CD4-positive, alpha-beta T cell treated with Interleukin-10 for 1 hour (primary cell): ENCODE measurements at regions not wholly inside any gene's neighbourhood (a gene's known extent, or its start where the extent isn't known, plus 50 kb on each side); places are given as distances from the start of the nearest gene placed in this dataset.

Experiments
- DNase-seq: peaks from one replicate; pipeline ENCODE4 v3.0.0-alpha.2; 2020

DNA sequence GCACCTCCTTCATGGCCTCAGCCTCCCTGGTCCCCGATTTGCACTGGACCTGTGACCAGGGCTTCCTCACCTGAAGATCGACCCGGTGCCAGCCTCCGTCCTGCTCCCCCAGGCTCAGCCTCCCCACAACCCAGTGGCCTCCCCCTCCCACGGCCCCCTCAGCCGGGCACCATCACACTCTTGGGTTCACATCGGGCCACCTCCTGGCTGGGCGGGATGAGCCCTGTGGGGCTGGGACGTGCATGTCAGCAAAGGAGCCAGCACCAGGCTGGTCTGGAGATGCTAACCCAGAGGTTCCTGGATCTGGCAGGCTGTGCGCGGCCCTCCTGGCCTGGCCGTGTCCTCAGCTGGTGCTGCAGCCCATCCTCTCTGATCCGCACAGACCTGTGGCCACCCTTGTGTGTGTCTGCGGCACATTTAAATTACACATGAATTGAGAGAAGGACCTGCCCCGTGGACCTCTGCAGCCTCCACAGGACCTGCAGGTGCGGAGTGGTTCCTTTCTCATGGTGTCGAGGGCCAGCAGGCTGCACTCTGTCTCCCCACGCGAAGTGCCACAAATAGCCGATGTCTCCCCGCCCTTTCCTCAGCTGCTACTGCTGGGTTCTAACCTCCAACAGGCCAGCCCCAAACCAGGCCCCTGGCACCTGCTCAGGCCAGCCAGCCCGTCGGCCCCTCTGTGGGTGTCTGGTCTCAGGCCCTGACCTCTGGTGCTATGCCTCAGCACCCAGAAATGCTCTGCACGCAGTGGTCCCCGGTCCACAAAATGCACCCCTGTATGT is 237.5 kb downstream of the ERMARD start:
- no peak for DNase-seq

DNA sequence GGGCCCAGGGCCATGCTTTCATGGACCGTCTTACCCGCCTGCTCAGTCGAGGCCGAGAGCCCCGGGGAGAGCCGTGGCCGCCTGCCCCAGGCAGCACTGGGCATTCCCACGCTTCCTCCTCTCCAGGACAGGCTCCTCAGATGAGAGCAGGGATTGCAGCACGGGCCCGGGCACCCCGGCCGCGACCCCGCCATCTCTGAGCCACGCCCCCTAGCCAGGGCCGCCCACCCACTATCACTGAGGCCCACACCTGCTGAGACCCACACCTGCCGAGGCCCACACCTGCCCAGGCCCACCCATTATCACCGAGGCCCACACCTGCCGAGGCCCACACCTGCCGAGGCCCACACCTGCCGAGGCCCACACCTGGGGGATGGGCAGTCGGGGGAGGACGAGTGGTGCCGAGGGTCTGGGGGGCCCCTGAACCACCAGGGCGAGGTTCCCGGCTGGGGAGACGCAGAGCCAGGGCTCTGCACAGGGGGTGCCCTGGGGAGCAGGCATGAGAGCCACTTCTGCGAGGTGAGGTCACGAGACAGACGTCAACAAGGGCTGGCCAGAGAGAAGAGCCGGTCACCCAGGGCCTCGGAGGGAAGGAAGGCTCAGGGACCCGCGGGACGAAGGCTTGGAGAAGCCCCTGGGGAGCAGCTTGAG is 235.6 kb downstream of the ERMARD start:
- DNase-seq: no peak

DNA sequence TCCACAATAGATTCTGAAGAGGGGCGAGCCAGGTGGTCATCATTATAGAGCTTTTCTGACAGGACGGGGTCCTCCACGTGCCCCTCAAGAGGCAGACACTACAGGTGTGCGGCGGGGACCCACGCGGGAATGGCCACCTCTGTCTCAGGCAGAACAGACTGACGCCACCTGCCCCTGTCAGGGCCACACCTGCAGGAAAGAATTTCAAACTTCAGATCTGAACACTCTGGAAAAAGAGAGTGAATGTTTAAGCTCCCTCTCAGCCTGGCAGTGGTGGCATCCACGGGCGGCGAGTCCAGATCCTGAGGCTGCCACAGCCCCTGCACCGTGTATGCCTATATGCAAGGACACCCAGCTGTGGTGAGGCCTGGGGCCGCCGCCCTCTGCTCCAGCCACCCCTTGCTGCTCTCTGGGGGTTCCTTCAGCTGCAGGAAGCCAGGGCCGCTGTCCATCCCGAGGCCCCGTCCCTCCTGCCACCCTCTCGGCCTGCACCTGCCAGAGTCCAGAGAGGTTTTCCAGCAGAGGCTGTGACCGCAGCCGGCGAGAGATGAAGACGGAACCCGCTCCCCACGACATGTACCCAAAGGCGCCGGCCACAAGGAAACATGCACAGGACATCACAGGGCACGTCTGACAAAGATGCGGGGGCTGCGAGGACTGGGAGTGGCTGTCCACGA is 234.9 kb downstream of the ERMARD start:
- DNase-seq: no peak

DNA sequence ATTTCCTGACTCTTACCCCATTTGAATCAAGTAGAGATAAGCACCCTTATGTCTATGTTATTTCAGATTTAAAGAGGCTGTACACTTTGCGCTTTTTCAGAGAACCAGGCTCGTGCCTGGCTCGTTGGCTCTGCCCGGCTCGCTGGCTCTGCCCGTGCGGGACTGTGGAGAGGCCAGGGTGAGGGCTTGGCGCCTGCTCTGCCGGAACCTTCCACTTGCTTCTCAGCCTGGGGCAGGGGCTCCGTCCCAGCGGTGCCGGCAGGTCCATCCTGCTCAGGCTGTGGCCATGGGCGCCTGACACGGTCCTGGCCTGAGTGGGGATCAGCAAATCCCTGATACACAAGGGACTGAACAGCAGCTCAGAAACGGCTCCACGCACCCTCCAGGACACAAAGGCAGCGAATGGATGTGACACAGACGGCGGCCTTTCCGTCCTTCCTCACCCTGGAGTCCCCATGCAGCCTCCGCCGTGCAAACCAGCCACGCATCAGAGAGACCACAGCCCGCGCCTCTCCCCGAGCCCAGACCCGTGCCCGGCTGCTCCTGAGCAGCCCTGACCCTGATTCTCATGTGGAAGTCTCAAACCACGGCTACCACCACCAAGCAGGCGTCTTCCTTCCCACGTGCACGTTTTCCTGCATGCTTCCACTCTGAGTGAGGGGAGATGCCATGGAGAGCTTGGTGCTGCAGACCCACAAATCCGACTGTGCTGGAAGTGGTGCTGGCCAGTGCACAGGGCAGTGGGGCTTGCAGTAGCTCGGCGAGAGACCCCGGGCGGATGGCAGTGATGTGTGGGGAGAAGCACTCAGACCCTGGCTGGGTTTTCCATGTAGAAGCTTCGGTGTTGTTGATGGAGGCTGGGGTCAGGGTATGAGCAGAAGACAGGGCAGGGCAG is 233.9 kb downstream of the ERMARD start:
- no peak for DNase-seq

DNA sequence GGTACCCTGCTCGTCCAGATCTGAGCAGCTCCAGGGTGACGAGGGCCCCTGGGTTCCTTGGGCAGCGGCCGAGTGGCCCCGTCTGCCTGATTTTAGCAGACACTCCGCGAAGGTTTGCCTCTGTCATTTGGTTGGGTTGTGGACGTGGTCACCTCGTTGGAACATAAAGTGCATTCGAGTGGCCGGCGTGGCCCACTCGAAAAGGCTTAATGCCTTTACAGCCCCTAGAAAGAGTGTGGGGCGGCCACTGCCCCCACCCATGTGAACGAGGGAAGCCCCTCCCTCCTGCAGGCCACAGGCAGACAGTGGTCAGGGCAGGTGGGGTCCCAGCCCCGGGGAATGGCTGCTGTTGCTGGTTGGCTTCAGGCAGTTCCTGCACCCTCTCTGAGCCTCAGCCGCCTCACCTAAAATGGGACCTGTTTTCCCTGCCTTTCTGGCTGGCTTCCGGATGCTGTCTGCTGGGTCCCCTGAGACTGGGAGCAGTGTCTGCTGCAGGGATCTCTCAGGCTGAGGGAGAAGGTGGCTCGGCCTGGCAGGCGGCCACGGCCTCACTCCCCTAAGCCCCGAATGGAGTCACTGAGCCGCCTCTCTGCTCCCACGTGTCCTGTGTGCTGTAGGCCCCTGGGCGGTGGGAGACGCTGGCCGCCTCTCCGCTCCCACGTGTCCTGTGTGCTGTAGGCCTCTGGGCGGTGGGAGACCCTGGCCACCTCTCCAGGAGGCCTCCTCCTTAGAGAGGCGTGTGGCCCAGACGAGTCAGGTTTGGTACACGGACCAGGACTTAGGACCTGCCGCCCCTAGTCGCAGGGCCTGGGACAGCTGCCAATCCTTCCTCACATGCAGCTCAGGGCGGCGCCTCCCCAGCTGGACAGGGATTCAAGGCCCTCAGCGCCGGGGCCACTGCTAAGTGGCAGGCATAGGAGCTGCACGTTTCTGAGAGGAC is 233.0 kb downstream of the ERMARD start:
- DNase-seq: no peak

DNA sequence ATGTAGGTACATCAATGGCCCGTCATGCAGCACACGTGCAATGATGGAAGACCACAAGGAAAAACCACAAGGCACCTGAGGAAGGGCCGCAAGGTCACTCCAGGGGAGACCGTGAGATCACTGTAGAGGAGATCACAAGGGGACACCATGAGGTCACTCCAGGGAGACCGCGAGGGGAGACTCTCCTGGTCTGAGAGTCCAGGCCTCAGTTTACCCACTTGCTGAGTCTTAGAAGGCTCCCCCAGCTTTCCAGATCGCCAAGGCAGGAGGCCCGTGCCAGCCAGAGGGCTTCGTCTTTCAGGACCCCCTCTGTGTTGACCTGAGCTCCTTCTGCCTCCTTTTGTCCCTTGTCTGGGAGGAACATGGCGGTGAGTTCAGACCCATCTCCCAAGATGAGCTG is 232.2 kb downstream of the ERMARD start:
- no peak for DNase-seq

DNA sequence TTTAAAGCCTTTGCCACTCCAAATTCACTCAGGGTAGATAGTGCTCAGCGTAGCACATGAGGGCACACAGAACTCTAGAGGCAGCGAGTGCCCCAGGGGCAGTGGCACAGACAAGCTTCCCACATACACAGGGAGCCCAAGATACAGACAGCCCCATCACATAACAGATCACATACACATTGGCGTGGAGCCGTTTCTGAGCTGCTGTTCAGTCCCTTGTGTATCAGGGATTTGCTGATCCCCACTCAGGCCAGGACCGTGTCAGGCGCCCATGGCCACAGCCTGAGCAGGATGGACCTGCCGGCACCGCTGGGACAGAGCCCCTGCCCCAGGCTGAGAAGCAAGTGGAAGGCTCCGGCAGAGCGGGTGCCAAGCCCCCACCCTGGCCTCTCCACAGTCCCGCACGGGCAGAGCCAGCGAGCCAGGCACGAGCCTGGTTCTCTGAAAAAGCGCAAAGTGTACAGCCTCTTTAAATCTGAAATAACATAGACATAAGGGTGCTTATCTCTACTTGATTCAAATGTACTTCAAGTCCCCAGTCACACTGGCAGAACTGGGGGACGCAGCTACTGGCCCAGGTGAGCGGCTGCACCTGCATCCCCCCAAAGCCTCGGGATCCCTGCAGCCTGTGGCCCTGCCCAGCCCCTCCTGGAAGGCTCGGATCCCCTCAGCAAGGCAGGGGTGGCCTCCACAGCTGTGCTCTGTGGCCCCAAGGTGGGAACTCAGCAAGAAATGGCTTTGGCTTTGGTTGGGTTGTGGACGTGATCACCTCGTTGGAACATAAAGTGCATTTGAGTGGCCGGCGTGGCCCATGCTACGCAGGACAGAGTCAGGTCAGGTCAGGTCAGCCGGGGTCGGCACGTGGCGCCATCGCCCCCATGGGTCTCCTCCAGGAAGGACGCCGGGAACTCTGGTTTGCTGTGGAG is 231.3 kb downstream of the ERMARD start:
- DNase-seq: no peak

DNA sequence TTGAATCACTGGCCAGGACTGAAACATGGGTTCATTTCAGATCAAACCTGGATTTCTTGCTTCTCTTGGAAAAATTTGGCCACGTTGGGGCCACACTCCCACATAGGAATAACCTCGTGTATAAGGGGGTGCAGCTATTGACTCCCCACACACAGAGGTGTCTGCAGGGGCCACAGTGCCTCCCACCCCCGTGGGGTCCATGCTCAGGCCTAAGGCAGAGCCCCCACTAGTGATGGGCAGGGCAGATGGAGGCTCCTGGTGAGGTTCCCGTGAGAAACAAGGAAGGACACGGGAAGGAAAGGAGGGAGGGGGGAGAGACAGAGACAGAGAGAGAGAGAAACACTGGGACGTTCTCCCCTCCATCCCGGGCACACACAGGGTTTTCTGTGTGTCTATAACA is 230.5 kb downstream of the ERMARD start:
- no peak for DNase-seq

DNA sequence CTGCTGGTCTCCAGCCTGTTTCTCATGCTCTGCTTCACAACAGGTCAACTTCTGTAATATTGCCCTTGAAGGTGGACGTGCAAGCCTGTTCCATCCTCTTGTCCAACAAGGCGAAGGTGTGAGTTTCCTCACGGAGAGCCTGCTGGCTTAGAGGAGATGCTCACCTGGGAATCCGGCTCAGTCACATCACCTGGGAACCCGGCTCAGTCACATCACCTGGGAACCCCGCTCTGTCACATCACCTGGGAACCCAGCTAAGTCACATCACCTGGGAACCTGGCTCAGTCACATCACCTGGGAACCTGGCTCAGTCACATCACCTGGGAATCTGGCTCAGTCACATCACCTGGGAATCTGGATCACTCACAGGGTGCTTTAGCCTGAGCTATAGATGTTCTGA is 230.1 kb downstream of the ERMARD start:
- DNase-seq: no peak

DNA sequence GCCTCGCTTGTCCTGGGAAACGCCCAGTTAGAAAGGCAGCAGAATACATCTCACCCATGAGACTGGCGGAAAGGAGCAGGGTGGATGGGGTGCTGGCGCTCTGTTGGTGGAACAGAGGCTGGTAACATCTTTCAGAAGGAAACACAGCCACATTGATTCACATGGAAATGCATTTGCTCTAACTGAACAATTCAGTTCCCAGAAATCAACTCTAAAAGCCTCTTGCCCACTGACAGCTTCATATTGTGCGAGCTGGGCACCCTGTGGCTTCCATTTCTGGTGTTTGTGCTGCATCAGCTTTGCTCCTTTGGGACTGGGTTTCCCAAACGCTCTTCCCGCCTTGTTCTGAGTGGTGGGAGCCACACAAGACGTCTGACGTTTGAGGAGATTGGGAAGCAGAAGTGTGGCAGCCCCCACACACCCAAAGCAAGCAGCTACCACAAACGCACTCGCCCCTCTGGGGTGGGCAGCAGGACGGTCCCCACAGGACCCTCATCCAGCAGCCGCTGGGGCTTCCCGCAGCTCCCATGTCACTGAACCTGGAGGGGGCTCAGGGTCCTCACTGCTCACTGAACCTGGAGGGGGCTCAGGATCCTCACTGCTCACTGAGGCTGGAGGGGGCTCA is 229.5 kb downstream of the ERMARD start:
- DNase-seq: no peak

DNA sequence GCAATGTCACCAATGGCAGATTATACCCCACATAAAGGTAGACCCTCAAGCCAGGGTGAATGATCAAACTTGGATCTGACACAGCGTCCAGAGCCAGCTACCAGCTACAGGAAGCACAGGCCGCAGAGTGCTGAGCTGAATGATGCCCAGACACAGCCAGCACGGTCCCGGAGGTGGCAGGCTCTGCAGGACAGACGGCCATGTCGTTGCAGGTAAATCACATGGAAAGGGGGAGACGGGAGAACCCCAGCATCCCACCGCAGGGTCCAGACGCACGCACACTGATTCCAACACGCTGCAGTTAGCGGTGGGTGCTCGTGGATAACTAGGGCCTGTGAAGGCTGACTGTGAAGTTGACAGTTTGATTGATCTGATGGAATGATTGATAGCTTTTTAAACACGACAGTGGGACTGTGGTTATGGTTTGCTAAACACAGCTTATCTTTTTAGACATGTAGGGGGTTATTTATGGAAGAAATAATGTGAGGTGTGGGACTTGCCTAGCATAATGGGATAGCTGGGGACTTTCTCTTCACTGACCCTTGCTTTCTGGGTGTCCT is 228.5 kb downstream of the ERMARD start:
- DNase-seq: no peak

DNA sequence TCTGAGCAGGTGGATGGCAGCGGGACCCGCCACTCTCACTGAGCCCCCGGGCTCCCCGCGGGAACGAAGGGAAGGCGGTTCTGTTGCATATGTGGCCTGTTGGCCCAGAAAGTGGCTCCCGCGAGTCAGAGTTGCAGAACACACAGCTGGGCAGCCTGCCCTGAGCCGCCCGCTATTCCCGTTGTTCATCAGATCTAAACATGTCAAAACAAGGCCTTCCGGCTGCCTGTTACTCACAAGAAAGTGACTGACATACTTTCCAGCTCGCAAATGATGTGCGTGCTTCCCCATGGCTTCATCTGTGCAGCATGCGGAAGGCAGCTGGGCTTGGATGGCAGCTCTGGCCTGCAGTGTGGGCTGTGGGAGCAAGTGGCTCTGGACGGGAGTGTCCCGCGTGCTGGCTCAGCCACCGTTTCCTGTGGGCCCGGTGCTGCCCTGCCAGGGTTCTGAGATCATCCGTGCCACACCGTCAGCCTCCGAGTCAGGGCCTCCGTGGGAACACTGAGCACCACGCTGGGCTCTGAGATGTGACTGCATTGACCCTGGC is 227.3 kb downstream of the ERMARD start:
- no peak for DNase-seq

DNA sequence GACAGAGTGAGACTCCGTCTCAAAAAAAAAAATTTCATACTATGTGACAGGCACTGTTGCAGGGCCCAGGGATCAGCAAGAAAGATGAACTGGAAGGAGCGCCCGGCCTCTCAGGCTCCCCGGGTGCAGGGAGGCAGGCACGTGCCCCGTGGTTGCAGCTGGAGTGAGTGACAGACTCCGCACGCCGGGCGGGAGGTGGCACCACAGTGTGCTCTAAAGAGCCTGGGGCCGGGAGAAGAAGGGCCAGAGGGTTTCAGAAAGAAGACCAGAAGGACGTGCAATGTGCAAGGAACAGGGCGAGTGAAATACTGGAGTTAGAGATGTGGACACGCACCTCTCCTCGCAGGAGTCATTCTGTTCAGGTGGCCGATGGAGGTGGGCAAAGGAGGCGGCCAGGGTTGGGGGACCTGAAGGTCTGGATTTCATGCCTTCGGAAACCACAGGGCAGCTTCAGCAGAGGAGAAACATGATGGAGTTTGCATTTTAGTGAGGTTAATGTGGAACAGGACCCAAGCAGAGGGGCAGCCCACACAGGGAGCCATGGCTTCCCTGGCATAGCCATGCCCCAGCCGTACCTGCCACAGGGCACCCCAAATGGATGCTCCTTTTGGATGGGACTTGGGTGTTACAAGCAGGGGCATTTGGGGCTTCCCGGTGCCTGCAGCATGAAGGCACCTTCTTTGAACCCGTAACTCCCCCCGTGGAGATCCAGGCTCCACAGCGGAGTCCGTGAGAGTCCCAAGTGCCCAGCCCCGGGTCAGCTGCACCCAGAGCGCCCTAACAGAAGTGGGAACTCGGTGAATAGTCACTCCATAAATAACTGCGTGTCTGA is 226.2 kb downstream of the ERMARD start:
- DNase-seq: no peak

DNA sequence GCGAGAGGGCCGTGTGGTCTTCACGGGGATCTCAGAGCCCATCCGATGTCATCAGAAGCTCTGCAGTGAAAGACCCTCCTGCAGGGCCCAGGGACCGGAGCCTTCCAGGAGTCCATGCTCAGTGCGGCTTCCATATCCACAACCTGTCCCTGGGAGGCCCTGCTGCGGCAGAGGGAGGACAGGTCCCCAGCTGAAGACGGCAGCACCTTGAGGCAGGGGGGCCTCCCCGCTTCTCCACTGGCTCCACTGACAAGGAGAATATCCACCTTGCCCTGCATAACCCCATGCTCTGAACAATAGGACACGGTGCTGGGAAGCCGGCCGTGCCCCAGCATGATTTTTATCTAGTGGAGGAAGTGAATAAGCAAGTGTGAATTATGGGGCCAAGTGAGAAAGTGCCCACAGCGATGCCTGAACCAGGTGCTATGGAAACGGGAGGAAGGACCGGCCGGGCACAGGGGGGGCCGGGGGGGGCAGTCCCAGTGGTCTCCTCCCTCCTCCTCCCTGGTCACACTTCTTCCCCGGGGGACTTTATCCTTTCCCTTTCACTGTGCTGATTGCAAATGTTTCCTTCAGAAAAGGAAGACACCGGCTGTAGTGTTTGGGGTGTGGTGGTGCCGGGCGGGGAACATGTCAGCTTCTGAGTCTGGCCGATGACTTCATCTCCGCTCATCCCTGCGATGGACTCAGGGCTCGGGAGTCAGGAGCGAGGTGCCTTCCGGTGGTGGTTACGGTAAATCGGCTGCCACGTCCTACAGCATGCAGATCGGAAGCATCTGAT is 225.1 kb downstream of the ERMARD start:
- no peak for DNase-seq

DNA sequence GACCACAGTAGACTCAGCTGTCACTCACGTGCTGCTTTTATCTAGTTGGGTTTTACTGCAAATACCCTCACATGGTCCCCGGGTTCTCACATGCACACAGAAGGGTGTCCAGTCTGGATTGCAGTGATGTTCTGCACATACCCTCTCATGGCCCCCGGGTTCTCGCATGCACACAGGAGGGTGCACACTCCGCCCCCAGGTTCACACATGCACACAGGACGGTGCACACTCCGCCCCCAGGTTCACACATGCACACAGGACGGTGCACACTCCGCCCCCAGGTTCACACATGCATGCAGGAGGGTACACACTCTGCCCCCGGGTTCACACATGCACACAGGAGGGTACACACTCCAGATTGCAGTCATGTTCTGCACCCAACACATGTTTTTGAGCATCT is 224.3 kb downstream of the ERMARD start:
- DNase-seq: no peak

DNA sequence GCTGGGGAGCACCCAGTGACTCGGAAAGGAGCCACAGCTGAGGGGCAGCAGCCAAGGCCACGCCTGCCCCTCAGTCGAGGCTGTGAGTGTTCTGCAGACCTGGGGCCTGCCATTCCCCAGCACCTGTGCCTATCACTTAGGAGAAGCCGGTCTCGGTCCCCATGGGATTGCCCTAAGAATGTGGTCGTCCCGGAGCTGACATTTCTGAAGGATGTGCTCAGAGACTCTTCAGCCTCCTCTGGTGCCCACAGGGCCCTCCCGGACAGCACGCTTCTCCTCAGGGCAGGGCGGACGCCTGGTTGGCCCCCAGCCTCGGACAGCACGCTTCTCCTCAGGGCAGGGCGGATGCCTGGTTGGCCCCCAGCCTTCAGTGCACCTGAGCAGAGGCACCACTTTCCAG is 223.9 kb downstream of the ERMARD start:
- no peak for DNase-seq

DNA sequence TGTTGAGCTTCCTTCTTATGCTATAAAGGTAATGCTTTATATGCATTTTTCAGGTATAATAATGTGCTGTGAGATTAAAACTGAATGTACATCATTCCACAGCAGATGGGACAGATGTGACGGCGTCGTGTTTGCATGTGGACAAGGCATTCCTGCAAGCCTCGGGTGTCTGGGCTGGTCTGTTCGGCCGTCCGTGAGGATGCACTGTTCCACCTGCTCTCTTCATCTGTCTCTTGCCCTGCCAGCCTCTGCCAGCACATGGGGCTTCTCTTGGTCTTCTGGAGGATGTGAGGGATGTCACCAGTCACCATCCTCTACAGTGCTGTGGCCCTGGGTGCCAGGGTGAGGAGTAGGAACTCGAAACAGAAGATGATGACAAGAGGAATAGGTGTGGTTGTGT is 223.2 kb downstream of the ERMARD start:
- no peak for DNase-seq
